Sigmoid colon (tissue), 6 donors: ENCODE measurements at regions not wholly inside any gene's neighbourhood (a gene's known extent, or its start where the extent isn't known, plus 50 kb on each side); places are given as distances from the start of the nearest gene placed in this dataset.
A peak's percentile ranks its signal among the peaks of the same experiment; 100 is the strongest.

ENCODE experiments used
- DNase-seq: peaks from one replicate; pipeline ENCODE4 v3.0.0-alpha.2; 2019
- H3K27ac ChIP-seq, 4 donors: fragments of 200-600 bp; sonication (generic); one replicate each; pipeline ENCODE4 v1.5.1; 2016 to 2019; ENCODE audit warnings: mild to moderate bottlenecking in 1 of 4
- H3K27me3 ChIP-seq, 3 donors: fragments of 200-600 bp; sonication (generic); one replicate each; pipeline ENCODE4 v1.5.1; 2019; ENCODE audit warnings: mild to moderate bottlenecking in 1 of 3
- H3K36me3 ChIP-seq, 4 donors: fragments of 200-600 bp; sonication (generic); one replicate each; pipeline ENCODE4 v1.5.1; 2016 to 2019
- H3K4me1 ChIP-seq, 4 donors: fragments of 200-600 bp; sonication (generic); one replicate each; pipeline ENCODE4 v1.5.1; 2017 to 2019
- H3K4me3 ChIP-seq, 4 donors: fragments of 200-600 bp; sonication (generic); one replicate each; pipeline ENCODE4 v1.5.1; 2017 to 2019; ENCODE audit warnings: mild to moderate bottlenecking in 2 of 4, moderate library complexity in 1 of 4
- H3K9me3 ChIP-seq, 4 donors: fragments of 200-600 bp in 3 of 4; sonication (generic) in 3 of 4; one replicate each; pipeline versions ENCODE4 v1.5.1 to v1.6.1; 2013 to 2019
- EP300 ChIP-seq, 4 donors: sonication (generic); formaldehyde crosslinking; IDR thresholded peaks; one replicate each; pipeline ENCODE4 v1.6.1; 2017; ENCODE audit warnings: antibody characterized with exemption in 4 of 4
- POLR2A ChIP-seq, 2 donors: fragments of 450-650 bp; IDR thresholded peaks; one replicate each; pipeline ENCODE4 v1.6.1; 2016; ENCODE audit warnings: antibody characterized with exemption in 2 of 2, mild to moderate bottlenecking in 2 of 2, moderate library complexity in 2 of 2
- POLR2AphosphoS5 ChIP-seq, 4 donors: sonication (generic); formaldehyde crosslinking; IDR thresholded peaks; one replicate each; pipeline ENCODE4 v1.6.1; 2017; ENCODE audit warnings: antibody characterized with exemption in 4 of 4
- WGBS, 2 donors: extraction: QIAGEN DNeasy Blood & Tissue Kit; methylation state at CpG; one replicate each; pipeline ENCODE4 v1.1.7; 2013; 5-methylcytosine and 5-hydroxymethylcytosine counted together
- intact Hi-C: fragments of 100-400 bp; cut with DNase I; formaldehyde crosslinking; loops from one replicate; pipeline ENCODE4 v1.15.1; 2023
- TF ChIP-seq, protein P1 (sequence below), 4 experiments: fragments of 450-650 bp in 3 of 4; fragments of 200-600 bp in 1 of 4; IDR thresholded peaks; one replicate each; pipeline ENCODE4 v1.5.1; 2016 to 2019; ENCODE audit warnings: antibody characterized with exemption in 4 of 4, mild to moderate bottlenecking in 3 of 4, moderate library complexity in 2 of 4
- donor health status: healthy with polysubstance abuse.
- donor health status: healthy.

DNA sequence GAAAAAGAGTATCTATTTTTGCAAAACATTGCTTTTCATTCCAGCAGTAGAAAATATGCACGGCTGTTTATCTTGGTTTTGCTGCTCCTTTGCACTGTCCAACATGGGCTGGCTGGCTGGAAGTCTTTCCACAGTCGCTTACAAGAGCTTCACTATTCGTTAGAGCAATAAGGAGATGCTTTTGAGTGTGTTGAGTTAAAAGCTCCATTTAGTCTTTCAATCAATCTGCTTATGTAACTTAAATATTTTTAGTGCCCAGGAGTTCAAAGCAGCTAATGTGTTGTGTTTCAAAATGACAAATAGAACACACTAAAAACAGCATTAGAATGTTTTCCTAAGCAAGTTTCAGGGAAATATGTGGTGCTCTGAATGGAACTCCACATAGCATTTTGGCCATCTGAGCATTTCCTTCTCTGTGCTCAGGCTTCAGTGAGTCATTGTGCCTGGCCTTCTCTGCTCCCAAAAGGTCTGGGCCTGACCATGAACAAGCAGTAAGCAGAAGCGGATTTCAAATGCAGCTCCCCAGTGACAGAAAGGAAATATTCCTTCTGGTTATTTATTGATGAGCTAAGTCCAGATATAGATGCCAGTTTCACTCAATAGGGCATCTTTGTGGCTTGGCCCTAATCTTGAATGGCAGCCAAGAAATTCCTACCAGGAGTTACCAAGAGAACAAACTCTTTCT, 580.3 kb downstream of the TENT5A start:
- Histone ChIP-seq H3K27me3 (no peaks in the 10 kb centered on the region), H3K4me1 (peaks cover 0 to 45% (median 22%) of the 10 kb centered on the region in 4 donors), H3K27ac (peak overlapping the region; percentile 4 to 66 (median 36)), H3K9me3 (no peaks in the 10 kb centered on the region), H3K4me3 (no peak overlapping the region), H3K36me3 (no peaks in the 10 kb centered on the region)
- TF ChIP-seq POLR2AphosphoS5 (IDR thresholded peaks at IDR 0.05) (peak in 1 of 4 donors; percentile 7), POLR2A (IDR thresholded peaks at IDR 0.05) (no peak)
- intact Hi-C loops = loop anchor here (10.0 kb wide), 1 partner anchor 583 kb away; the partner anchor contains the start of gene TENT5A
- peak; percentile 69 for DNase-seq
- 62 to 68% methylated on average over 4 of the region's 4 CpGs for WGBS, 2 donors

DNA sequence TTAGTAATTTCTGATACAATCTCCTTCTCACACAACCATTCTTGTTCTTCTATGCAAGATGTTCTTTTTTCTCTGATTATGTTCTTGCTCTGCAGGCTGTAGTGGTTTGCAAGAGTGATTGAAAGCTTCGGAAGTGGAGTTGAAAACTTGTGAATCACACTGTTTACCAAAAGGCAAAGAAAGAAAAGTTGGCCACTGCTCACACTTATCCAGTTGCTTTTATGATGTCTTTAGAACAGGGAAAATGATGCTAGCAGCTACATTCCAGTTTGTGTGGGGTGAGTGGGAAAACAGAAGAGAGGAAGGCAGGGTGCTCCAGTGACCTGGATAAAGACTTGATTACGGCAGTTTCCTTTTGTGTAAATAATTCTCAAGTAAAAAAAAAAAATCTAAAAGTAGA, 583.3 kb downstream of the TENT5A start:
- H3K27ac ChIP-seq = no peak overlapping the region
- intact Hi-C loops = no loop called here
- no peaks in the 10 kb centered on the region for H3K36me3 ChIP-seq
- TF ChIP-seq, protein P1, sequence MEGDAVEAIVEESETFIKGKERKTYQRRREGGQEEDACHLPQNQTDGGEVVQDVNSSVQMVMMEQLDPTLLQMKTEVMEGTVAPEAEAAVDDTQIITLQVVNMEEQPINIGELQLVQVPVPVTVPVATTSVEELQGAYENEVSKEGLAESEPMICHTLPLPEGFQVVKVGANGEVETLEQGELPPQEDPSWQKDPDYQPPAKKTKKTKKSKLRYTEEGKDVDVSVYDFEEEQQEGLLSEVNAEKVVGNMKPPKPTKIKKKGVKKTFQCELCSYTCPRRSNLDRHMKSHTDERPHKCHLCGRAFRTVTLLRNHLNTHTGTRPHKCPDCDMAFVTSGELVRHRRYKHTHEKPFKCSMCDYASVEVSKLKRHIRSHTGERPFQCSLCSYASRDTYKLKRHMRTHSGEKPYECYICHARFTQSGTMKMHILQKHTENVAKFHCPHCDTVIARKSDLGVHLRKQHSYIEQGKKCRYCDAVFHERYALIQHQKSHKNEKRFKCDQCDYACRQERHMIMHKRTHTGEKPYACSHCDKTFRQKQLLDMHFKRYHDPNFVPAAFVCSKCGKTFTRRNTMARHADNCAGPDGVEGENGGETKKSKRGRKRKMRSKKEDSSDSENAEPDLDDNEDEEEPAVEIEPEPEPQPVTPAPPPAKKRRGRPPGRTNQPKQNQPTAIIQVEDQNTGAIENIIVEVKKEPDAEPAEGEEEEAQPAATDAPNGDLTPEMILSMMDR (IDR thresholded peaks at IDR 0.05) = no peak
- TF ChIP-seq EP300 (IDR thresholded peaks at IDR 0.05) (no peak), POLR2AphosphoS5 (IDR thresholded peaks at IDR 0.05) (no peak), POLR2A (IDR thresholded peaks at IDR 0.05) (no peak)
- H3K9me3 ChIP-seq = no peaks in the 10 kb centered on the region
- 32 to 57% methylated on average over 2 of the region's 2 CpGs for WGBS, 2 donors
- no peak for DNase-seq
- no peak overlapping the region for H3K4me3 ChIP-seq
- H3K4me1 ChIP-seq = peaks cover 0 to 54% (median 30%) of the 10 kb centered on the region in 4 donors
- no peaks in the 10 kb centered on the region for H3K27me3 ChIP-seq

DNA sequence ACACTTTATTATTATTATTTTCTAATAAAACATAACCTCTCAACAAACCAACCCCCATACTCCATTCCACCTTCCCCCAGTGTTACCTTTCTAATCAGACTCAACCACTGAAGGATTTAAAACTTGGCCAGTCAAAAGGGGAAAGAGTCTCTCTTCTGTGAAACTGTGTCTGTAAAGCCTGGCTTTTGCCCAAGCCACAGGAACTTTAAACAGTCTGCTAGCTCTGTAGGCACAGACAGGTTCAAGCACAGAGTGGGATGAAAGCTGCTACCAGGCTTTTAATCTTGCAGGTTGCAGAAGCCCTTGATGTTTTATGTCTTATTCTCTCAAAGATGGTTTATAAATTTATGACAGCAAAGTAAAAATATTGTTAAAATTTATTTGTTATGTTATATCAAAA, 585.7 kb downstream of the TENT5A start:
- Histone ChIP-seq H3K27me3 (no peaks in the 10 kb centered on the region), H3K27ac (no peak overlapping the region), H3K4me1 (peaks cover 0 to 42% (median 17%) of the 10 kb centered on the region in 4 donors), H3K36me3 (no peaks in the 10 kb centered on the region), H3K9me3 (no peaks in the 10 kb centered on the region), H3K4me3 (no peak overlapping the region)
- intact Hi-C loops = no loop called here
- no peak for TF ChIP-seq EP300 (IDR thresholded peaks at IDR 0.05)
- no peak for TF ChIP-seq POLR2A (IDR thresholded peaks at IDR 0.05)
- no peak for TF ChIP-seq POLR2AphosphoS5 (IDR thresholded peaks at IDR 0.05)
- TF ChIP-seq, protein P1 (IDR thresholded peaks at IDR 0.05) = no peak
- no peak for DNase-seq

- no peak overlapping the region for H3K27ac ChIP-seq
- intact Hi-C loops = no loop called here
Observed at GRCh38 chr6:81158956-81159355, 593.5 kb downstream of the TENT5A start.

GRCh38 chr6:81148751-81149150, 603.7 kb downstream of the TENT5A start:
- intact Hi-C loops = no loop called here
- DNase-seq = no peak
- Histone ChIP-seq H3K27ac (no peak overlapping the region), H3K4me3 (no peak overlapping the region), H3K9me3 (no peaks in the 10 kb centered on the region), H3K4me1 (no peaks in the 10 kb centered on the region), H3K27me3 (no peaks in the 10 kb centered on the region), H3K36me3 (no peaks in the 10 kb centered on the region)
- 71 to 76% methylated on average over 3 of the region's 3 CpGs for WGBS, 2 donors
- TF ChIP-seq, protein P1 (IDR thresholded peaks at IDR 0.05) = no peak
- TF ChIP-seq EP300 (IDR thresholded peaks at IDR 0.05) (no peak), POLR2A (IDR thresholded peaks at IDR 0.05) (no peak), POLR2AphosphoS5 (IDR thresholded peaks at IDR 0.05) (no peak)

More at GRCh38 chr6:81158956-81159355, 593.5 kb downstream of the TENT5A start:
- H3K4me1 ChIP-seq = no peaks in the 10 kb centered on the region
- H3K9me3 ChIP-seq = no peaks in the 10 kb centered on the region
- no peaks in the 10 kb centered on the region for H3K36me3 ChIP-seq
- no peaks in the 10 kb centered on the region for H3K27me3 ChIP-seq
- H3K4me3 ChIP-seq = no peak overlapping the region
- no peak for DNase-seq
- TF ChIP-seq, protein P1 (IDR thresholded peaks at IDR 0.05) = no peak
- 77% methylated on average over 2 of the region's 2 CpGs for WGBS, 2 donors
